Lower leg skin (tissue), 3 donors: ENCODE measurements at regions not wholly inside any gene's neighbourhood (a gene's known extent, or its start where the extent isn't known, plus 50 kb on each side); places are given as distances from the start of the nearest gene placed in this dataset.

Source experiments
- POLR2A ChIP-seq, 2 donors: fragments of 450-650 bp; IDR thresholded peaks; one replicate each; pipeline ENCODE4 v1.6.1; 2016 to 2017; ENCODE audit warnings: antibody characterized with exemption in 2 of 2, mild to moderate bottlenecking in 1 of 2, moderate library complexity in 1 of 2
- TF ChIP-seq, protein P1 (sequence below), 3 donors: fragments of 450-650 bp; IDR thresholded peaks; one replicate each; pipeline ENCODE4 v1.5.1; 2016; ENCODE audit warnings: antibody characterized with exemption in 3 of 3, mild to moderate bottlenecking in 3 of 3, moderate library complexity in 2 of 3

GRCh38 chr1:239893127-239893731 lies 198.5 kb upstream of the FMN2 start:
- TF ChIP-seq POLR2A (IDR thresholded peaks at IDR 0.05), result no peak
- TF ChIP-seq, protein P1, sequence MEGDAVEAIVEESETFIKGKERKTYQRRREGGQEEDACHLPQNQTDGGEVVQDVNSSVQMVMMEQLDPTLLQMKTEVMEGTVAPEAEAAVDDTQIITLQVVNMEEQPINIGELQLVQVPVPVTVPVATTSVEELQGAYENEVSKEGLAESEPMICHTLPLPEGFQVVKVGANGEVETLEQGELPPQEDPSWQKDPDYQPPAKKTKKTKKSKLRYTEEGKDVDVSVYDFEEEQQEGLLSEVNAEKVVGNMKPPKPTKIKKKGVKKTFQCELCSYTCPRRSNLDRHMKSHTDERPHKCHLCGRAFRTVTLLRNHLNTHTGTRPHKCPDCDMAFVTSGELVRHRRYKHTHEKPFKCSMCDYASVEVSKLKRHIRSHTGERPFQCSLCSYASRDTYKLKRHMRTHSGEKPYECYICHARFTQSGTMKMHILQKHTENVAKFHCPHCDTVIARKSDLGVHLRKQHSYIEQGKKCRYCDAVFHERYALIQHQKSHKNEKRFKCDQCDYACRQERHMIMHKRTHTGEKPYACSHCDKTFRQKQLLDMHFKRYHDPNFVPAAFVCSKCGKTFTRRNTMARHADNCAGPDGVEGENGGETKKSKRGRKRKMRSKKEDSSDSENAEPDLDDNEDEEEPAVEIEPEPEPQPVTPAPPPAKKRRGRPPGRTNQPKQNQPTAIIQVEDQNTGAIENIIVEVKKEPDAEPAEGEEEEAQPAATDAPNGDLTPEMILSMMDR (IDR thresholded peaks at IDR 0.05), result no peak
